GM19395 (cell line): ENCODE measurements at regions not wholly inside any gene's neighbourhood (a gene's known extent, or its start where the extent isn't known, plus 50 kb on each side); places are given as distances from the start of the nearest gene placed in this dataset.
"Not testable (repeated sequence)": the region's sequence is repeated elsewhere in the genome, so short reads cannot be mapped to it uniquely, and the experiment has no call there.

Experiments used
- ATAC-seq: cut with Tn5 transposase; IDR thresholded peaks from one replicate; pipeline ENCODE4 v1.9.1; 2021; ENCODE audit warnings: mild to moderate bottlenecking, moderate library complexity; ENCODE audit not compliant: unreplicated experiment

DNA sequence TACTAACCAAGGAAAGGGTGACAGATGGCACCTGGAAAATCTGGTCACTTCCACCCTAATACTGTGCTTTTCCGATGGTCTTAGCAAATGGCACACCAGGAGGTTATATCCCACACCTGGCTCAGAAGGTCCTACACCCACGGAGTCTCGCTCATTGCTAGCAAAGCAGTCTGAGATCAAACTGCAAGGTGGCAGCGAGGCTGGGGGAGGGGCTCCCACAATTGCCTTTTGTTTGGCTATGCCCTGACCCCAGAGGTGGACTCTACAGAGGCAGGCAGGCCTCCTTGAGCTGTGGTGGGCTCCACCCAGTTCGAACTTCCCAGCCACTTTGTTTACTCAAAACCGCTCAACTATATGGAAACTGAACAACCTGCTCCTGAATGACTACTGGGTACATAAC is 50.3 kb upstream of the UGT2B15 start:
- not testable (repeated sequence) for ATAC-seq

DNA sequence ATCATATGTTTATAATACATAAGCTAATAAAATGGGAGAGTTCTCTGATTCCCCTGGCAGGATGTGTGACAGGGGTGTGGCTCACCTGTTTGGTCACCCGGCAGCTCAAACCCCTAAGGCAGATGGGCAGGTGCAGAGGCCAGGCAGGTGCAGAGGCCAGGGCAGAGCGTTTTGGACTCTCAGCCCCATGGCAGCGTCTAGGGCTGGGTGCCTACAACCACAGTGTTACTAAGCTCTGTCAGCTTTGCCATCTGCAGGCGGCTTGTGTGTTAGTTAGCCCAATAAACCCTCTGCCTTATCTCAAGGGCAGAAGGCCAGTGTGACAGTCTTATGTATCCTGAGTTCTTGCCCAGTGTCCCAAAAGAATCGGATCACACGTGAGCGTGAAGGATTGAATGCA is 54.0 kb upstream of the UGT2B15 start:
- no peak for ATAC-seq

DNA sequence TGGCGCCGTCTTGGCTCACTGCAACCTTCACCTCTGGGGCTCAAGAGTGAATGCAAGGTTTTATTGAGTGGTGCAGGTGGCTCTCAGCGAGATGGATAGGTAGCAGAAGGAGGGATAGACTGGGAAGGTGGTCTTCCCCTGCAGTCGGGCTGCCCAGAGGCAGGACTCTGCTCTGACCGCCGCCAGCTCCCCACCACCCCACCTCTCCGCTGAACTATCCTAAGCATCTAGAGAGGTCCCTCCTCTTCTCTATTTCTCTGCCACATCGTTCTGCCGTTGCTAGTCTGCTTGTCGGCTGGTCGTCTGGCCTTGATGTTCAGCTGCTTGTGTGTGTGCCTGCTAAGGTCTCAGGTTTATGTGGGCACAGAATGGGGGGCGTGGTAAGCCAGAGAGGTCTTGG is 54.5 kb upstream of the UGT2B15 start:
- no peak for ATAC-seq

DNA sequence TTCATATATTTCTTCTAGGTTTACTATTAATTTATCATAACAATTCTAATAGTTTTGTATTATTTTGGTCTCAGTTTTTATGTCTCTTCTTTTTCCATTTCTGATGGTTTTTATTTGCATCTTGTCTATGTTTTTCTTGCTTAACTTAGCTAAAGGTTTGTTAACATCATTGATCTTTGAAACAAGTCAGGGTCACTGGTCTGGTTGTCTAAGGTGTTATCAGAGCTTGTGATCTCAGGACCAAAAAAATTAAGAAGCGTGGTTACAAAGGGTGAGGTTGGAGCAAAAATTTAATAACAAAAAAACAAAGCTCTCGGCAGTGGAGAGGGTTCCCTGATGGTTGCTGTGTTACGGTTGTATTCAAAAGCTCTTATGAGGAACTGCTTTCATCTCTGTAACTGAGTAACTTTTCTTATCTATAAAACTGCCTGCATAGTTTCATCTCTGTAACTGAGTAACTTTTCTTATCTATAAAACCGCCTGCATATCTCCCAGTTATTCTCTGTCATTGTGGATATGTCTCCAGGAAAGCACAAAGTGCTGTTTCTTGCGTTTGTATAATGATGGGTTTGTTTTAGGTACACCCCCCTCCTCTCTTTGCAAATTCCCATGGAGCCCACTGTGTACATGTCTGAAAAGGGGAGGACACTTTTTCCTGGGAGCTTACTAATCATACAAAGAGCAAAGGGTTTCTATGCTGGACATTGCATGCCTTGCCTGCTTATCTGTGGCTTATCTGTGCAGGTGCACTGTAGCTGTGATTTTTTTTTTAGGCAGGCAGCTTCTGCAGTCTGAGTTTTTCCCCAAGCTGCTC is 62.4 kb upstream of the UGT2B15 start:
- peak; percentile 90 for ATAC-seq

DNA sequence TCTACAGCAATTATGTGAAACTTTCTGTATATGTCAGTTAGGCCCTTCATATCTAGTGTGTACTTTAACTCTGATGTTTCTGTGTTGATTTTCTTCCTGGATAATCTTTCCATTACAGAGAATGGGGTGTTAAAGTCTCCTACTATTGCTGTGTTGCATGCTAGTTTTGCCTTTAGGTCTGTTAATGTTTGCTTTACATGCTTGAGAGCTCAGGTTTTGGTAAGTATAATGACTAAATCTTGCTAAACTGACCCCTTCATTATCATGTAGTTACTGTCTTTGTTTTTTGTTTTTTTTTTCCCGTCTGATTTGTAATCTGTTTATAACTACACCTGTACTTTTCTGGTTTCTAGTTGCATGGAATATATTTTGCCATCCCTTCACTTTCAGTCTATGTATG is 63.6 kb upstream of the UGT2B15 start:
- peak; percentile 54 for ATAC-seq

DNA sequence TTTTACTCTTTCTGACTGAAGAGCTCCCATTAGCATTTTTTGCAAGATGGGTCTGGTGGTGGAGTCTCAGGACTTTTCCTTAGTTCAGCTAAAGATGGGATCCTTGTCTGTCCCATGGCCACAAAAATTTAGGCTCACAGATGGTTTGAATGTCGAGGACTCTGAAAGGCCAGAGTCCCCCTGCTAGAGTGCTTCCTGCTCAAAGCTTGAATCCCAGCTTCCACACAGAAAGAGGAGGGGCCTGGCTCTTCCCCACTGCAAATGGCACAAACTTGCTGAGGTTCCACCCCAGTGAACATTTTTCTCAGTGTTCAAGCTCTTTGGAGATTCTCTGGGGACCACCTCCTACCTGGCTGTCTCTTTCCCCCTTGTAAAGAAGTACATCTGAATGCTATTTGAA is 64.7 kb upstream of the UGT2B15 start:
- ATAC-seq = no peak

DNA sequence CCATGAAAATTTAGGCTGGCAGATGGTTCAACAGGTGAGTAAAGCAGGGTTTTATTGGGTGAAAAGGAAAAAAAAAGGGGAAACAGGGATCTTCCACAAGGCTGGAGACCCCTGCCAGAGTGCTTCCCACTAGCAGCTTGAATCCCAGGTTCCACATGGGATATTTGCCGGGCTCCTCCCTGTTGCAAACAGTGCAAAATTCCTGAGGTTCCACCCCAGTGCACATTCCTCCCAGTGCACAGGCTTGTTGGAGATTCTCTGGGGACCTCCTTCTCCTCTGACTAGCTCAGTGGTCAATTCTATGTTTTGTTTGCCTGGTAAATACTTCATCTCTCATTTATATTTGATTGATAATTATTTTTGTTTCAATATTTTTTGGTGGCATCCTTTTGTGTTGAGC is 66.4 kb upstream of the UGT2B15 start:
- no peak for ATAC-seq

DNA sequence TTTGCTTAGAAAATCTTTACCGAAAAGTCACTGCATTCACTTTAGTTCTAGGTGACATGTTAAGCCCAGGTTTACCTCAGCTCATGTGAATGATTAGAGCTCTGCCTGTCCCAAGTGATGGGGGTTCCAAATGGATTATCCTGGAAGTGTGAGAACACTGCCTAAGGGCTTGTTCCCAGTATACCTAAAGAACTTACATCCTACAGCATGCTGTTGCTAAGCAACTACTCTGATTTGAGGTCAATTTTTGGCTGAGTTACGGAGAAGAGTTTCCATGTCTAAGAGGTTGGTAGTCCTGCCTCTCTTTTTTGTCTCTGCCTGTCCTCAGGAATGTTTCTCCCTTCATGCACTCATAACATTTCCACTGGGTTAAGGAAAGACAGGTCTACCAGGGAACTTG is 67.6 kb upstream of the UGT2B15 start:
- no peak for ATAC-seq

DNA sequence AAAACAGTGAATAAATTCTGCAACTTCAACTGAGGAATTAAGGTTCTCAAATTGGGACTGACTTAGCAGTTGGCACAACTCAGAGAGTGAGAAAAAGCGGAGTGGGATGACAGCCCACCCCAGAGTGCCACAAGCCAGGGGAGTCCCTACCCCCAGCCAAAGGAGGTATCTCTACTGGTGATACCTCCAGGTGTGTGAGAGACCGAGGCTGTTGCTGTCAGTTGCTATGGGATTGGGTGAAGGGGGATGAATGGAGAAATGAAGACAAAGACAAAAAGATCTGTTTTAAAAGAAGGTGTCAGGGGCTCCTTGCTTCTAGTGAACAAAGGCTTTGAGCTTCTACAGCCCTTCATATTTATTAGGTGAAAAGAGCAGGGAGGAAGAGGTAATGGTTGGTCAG is 71.4 kb upstream of the UGT2B10 start:
- no peak for ATAC-seq

DNA sequence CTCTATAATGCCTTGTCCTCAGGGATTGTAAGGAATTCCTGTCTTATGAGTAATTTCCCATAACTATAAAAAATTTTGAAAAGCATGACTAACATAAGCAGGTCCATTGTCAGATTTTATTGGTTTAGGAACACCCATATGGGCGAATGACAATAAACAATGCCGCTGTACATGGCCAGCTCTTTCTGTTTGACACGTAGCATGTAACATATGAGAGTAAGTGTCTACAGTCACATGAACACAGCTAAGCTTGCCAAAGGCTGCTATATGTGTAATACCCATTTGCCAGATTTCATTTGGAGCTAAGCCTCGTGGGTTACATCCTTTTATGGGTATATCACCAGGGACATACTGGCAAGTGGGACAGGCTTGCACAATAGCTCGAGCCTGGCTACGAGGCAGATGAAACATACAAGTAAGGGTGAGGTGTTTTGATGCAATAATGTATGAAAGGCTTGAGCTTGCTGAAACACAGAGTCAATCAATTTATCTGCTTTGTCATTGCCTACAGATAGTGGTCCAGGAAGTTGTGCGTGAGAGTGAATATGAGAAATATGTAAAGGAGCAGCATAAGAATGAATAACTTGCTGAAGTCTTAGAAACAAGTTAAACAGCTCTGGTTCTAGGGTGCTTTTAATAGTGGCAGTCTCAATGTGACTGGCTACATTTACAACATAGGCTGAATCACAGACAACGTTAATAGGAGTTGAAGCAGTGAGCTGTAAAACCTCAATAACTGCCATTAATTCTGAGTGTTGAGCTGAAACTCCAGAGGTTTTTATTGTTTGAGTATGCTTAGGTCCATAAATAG is 67.4 kb upstream of the UGT2B10 start:
- peak; percentile 48 for ATAC-seq

DNA sequence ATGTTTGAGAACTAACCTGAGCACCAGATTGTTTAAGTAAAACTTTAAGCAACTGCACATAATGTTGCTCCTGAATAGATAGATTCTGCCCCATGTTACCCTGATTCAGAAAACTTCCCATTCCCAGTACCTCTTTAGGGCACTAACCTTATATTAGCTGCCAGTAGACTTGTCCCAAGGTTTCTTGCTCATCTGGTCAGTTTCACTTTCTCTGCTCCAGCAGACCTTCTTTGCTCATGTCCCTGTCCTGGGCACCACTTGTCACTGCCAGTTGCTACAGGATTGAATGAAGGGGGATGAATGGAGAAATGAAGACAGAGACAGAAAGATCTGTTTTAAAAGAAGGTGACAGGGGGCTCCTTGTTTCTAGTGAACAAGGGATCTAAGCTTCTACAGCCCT is 65.2 kb upstream of the UGT2B10 start:
- no peak for ATAC-seq

DNA sequence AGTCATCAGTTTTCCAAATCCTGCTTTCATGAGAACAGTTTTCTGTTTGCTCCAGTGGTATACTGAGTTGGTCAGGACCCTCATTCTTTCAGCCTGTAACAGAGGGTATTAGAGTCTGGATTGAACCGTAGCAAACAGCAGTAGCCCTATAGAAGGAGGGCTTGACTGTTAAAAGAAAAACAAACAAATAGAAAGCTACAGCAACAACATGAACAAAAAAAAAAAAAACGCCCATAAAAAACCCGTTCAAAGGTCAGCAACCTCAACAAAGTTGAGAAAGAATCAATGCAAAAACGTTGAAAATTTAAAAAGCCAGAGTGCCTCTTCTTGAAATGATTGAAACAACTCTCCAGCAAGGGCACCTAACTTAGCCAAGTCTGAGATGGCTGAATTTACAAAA is 64.7 kb upstream of the UGT2B10 start:
- ATAC-seq = no peak

DNA sequence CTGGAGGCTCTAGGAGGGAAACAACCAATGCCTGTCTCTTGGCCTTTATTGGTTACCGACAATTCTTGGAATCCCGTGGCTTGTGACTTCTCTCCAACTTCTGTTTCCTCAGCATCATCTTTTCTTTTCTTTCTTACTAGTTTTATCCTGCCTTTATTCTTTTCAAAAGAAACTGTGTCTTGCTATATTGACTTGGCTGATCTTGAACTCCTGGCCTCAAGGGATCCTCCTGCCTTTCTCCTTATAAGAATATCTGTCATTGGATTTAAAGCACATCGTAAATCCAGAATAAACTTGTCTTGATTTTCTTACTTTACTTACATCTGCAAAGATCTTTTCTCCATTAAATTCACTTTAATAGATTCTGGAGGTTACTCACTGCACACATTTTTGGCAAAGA is 49.9 kb upstream of the UGT2B10 start:
- no peak for ATAC-seq
